Panc1 (cell line): ENCODE measurements at regions not wholly inside any gene's neighbourhood (a gene's known extent, or its start where the extent isn't known, plus 50 kb on each side); places are given as distances from the start of the nearest gene placed in this dataset.

ENCODE experiments used
- ATAC-seq: fragments of 200-7000 bp; cut with Tn5 transposase; 2 replicates; pipeline ENCODE4 v1.9.1; 2020; ENCODE audit warnings: mild to moderate bottlenecking, moderate library complexity
- BruUV-seq: library from RNA; stranded (reverse); fragments of 400-500 nt; replicated peaks from 2 replicates; lab custom pipeline; 2021; lab: Mats Ljungman, UMichigan
- CTCF ChIA-PET: fragments of 300-600 bp; sonication (Branson Sonifier 250); formaldehyde crosslinking; loops from one replicate; lab custom pipeline; 2022; ENCODE audit warnings: antibody characterized with exemption; lab: Charles Lee
- POLR2A ChIA-PET: fragments of 300-600 bp; sonication (Branson Sonifier 250); formaldehyde crosslinking; loops from one replicate; lab custom pipeline; 2022; ENCODE audit warnings: antibody characterized with exemption; lab: Charles Lee
- DNase-seq: peaks from one replicate; pipeline ENCODE4 v3.0.0-alpha.2; 2010; ENCODE audit warnings: low read depth, low spot score
- H3K27ac ChIP-seq: 2 replicates; pipeline ENCODE4 v1.5.1; 2011; ENCODE audit warnings: mild to moderate bottlenecking, low read length, inconsistent platforms
- H3K27me3 ChIP-seq: fragments of 200-500 bp; sonication (Bioruptor generic); 2 replicates; pipeline ENCODE4 v1.6.0; 2014; ENCODE audit warnings: low read length, inconsistent platforms; ENCODE audit not compliant: control insufficient read depth, insufficient read depth
- H3K36me3 ChIP-seq: fragments of 200-500 bp; sonication (Bioruptor generic); 2 replicates; pipeline ENCODE4 v1.5.1; 2014; ENCODE audit warnings: inconsistent platforms, mild to moderate bottlenecking, low read length, moderate library complexity; ENCODE audit not compliant: control insufficient read depth, insufficient read depth
- H3K4me1 ChIP-seq: 2 replicates; pipeline ENCODE4 v1.5.1; 2011; ENCODE audit warnings: inconsistent platforms, mild to moderate bottlenecking, low read length, moderate library complexity; ENCODE audit not compliant: control insufficient read depth, insufficient read depth
- H3K4me3 ChIP-seq, 2 experiments: 2 replicates each; pipeline ENCODE4 v1.5.1; 2011 to 2012; ENCODE audit warnings: low read depth in 2 of 2, low read length in 2 of 2, mild to moderate bottlenecking in 2 of 2, inconsistent platforms in 1 of 2, moderate library complexity in 1 of 2
- H3K9me3 ChIP-seq: fragments of 200-500 bp; sonication (Bioruptor generic); 2 replicates; pipeline ENCODE4 v1.5.1; 2014; ENCODE audit warnings: low read depth, mild to moderate bottlenecking, inconsistent platforms, low read length, moderate library complexity; ENCODE audit not compliant: control insufficient read depth, insufficient read depth
- CTCF ChIP-seq: fragments of 450-650 bp; IDR thresholded peaks from 2 replicates; pipeline ENCODE4 v1.5.1; 2017; ENCODE audit warnings: mild to moderate bottlenecking
- POLR2AphosphoS5 ChIP-seq: IDR thresholded peaks from 2 replicates; pipeline ENCODE4 v1.6.1; 2012; ENCODE audit warnings: mild to moderate bottlenecking, low read depth, low read length, moderate library complexity
- REST ChIP-seq, 2 experiments: IDR thresholded peaks; 2 replicates each; pipeline ENCODE4 v1.6.1; 2011 to 2012; ENCODE audit warnings: low read depth in 2 of 2, control low read depth in 1 of 2, low read length in 1 of 2, mild to moderate bottlenecking in 1 of 2, moderate library complexity in 1 of 2; ENCODE audit not compliant: insufficient read depth in 1 of 2
- SIN3A ChIP-seq: IDR thresholded peaks from 2 replicates; pipeline ENCODE4 v1.6.1; 2012; ENCODE audit warnings: low read depth, mild to moderate bottlenecking, low read length, moderate library complexity, borderline replicate concordance; ENCODE audit not compliant: insufficient read depth
- TCF7L2 ChIP-seq: IDR thresholded peaks from 2 replicates; pipeline ENCODE4 v1.6.1; 2011; ENCODE audit warnings: mild to moderate bottlenecking, low read depth, low read length, inconsistent platforms
- in situ Hi-C: cut with HindIII; loops from 2 replicates; pipeline ENCODE4 v1.10.0; 2016; ENCODE audit warnings: low sequenced_read_pairs, low pct_unique_long_range_greater_than_20kb
- intact Hi-C: fragments of 100-400 bp; cut with micrococcal nuclease; formaldehyde crosslinking; loops from one replicate; pipeline ENCODE4 v1.10.0; 2022; ENCODE audit not compliant: unreplicated experiment

- Histone ChIP-seq H3K4me3 (no peak overlapping the region), H3K27me3 (no peaks in the 10 kb centered on the region), H3K36me3 (no peaks in the 10 kb centered on the region), H3K4me1 (no peaks in the 10 kb centered on the region), H3K9me3 (no peaks in the 10 kb centered on the region), H3K27ac (no peak overlapping the region)
- TF ChIP-seq TCF7L2 (no peak), SIN3A (no peak), CTCF (no peak)
- CTCF ChIA-PET: no interaction called here
- ATAC-seq: no peak
- POLR2A ChIA-PET: interaction anchor here (0.6 kb wide), 1 partner anchor 29 kb away, joined by 9 read pairs; no protein-coding TSS in a partner anchor
- intact Hi-C loops (no loop called here), in situ Hi-C loops (no loop called here)
- no peak for DNase-seq
- BruUV-seq: no TSS peak
Observed at GRCh38 chr6:98016565-98016964, 733.5 kb upstream of the MMS22L start.

- no peak for ATAC-seq
- CTCF ChIA-PET: no interaction called here
- H3K36me3 ChIP-seq: no peaks in the 10 kb centered on the region
- no peak for DNase-seq
- no peak overlapping the region for H3K4me3 ChIP-seq
- TF ChIP-seq CTCF: no peak
- no peak for TF ChIP-seq TCF7L2
- TF ChIP-seq REST (IDR thresholded peaks at IDR 0.05; ENCODE audit: insufficient read depth in 1 of 2, low read depth in 2 of 2, low read length in 1 of 2): no peak
- TF ChIP-seq SIN3A: no peak
- TF ChIP-seq POLR2AphosphoS5: no peak
- in situ Hi-C loops: no loop called here
- H3K27me3 ChIP-seq: no peaks in the 10 kb centered on the region
- BruUV-seq: no TSS peak
- H3K4me1 ChIP-seq: no peaks in the 10 kb centered on the region
- intact Hi-C loops: no loop called here
- POLR2A ChIA-PET: no interaction called here
- H3K27ac ChIP-seq: no peak overlapping the region
- no peaks in the 10 kb centered on the region for H3K9me3 ChIP-seq
Observed at GRCh38 chr6:98020222-98020621, 737.2 kb upstream of the MMS22L start.
